HCT116 (cell line): ENCODE measurements at regions not wholly inside any gene's neighbourhood (a gene's known extent, or its start where the extent isn't known, plus 50 kb on each side); places are given as distances from the start of the nearest gene placed in this dataset.

Experiments
- ATAC-seq: fragments of 200-7000 bp; cut with Tn5 transposase; 2 replicates; pipeline ENCODE4 v1.9.1; 2020; ENCODE audit warnings: mild to moderate bottlenecking, moderate library complexity
- BruUV-seq: library from RNA; stranded (reverse); fragments of 400-500 nt; replicated peaks from 2 replicates; lab custom pipeline; 2021; lab: Mats Ljungman, UMichigan
- CTCF ChIA-PET: fragments of 300-600 bp; sonication (Branson Sonifier 250); formaldehyde crosslinking; loops from one replicate; lab custom pipeline; 2021; ENCODE audit warnings: antibody characterized with exemption; lab: Charles Lee
- POLR2A ChIA-PET: fragments of 300-600, 350-600 bp; sonication (Branson Sonifier 250); formaldehyde crosslinking; loops from one replicate; lab custom pipeline; 2021; ENCODE audit warnings: antibody characterized with exemption; lab: Charles Lee
- RAD21 ChIA-PET, 2 experiments: fragments of 300-600 bp; sonication (Branson Sonifier 250); formaldehyde crosslinking; loops; one replicate each; lab custom pipeline; 2023; ENCODE audit warnings: low total read pairs in 2 of 2; ENCODE audit not compliant: uncharacterized antibody in 2 of 2, unreplicated experiment in 2 of 2, low non-redundant PET in 1 of 2; lab: Charles Lee
- DNase-seq: peaks from one replicate; pipeline ENCODE4 v3.0.0-alpha.2; 2010; ENCODE audit warnings: low read depth, low spot score
- H2AFZ ChIP-seq: fragments of 200-600 bp; shearing (Covaris generic), sonication (generic); 2 replicates; pipeline ENCODE4 v1.6.1; 2017; ENCODE audit warnings: low read depth, mixed run types, mixed read lengths, antibody characterized with exemption, low read length; ENCODE audit not compliant: poor library complexity, severe bottlenecking
- H3K27ac ChIP-seq: 2 replicates; pipeline ENCODE4 v1.5.1; 2012; ENCODE audit warnings: low read depth, low read length
- H3K27me3 ChIP-seq: fragments of 200-600 bp; sonication (generic); 2 replicates; pipeline ENCODE4 v1.6.1; 2016; ENCODE audit warnings: mixed run types, low read length, mixed read lengths; ENCODE audit not compliant: insufficient read depth
- H3K36me3 ChIP-seq, 2 experiments: fragments of 200-500 bp in 1 of 2; fragments of 200-600 bp in 1 of 2; sonication (Bioruptor generic) in 1 of 2; sonication (generic) in 1 of 2; 2 replicates each; pipeline versions ENCODE4 v1.5.1 to v1.6.1; 2014 to 2016; ENCODE audit warnings: low read length in 2 of 2, inconsistent platforms in 1 of 2, mixed read lengths in 1 of 2, mixed run types in 1 of 2; ENCODE audit not compliant: insufficient read depth in 2 of 2, control insufficient read depth in 1 of 2
- H3K4me1 ChIP-seq, 2 experiments: fragments of 200-600 bp in 1 of 2; sonication (generic) in 1 of 2; 2 replicates each; pipeline versions ENCODE4 v1.5.1 to v1.6.1; 2012 to 2017; ENCODE audit warnings: low read length in 2 of 2, inconsistent platforms in 1 of 2, mild to moderate bottlenecking in 1 of 2, mixed read lengths in 1 of 2, mixed run types in 1 of 2, moderate library complexity in 1 of 2; ENCODE audit not compliant: insufficient read depth in 2 of 2, control insufficient read depth in 1 of 2
- H3K4me2 ChIP-seq: fragments of 200-600 bp; sonication (generic); 2 replicates; pipeline ENCODE4 v1.6.1; 2017; ENCODE audit warnings: mixed run types, low read length, mixed read lengths
- H3K4me3 ChIP-seq, 2 experiments: fragments of 200-600 bp in 1 of 2; sonication (generic) in 1 of 2; replicated peaks in 1 of 2; 2 replicates each; pipeline ENCODE4 v1.5.1; 2011 to 2016; ENCODE audit warnings: low read length in 2 of 2, control low read depth in 1 of 2, low read depth in 1 of 2, mild to moderate bottlenecking in 1 of 2, mixed read lengths in 1 of 2, mixed run types in 1 of 2
- H3K79me2 ChIP-seq: fragments of 200-600 bp; sonication (generic); 2 replicates; pipeline ENCODE4 v1.6.1; 2017; ENCODE audit warnings: mild to moderate bottlenecking, mixed run types, low read length, moderate library complexity, mixed read lengths; ENCODE audit not compliant: insufficient read depth
- H3K9ac ChIP-seq: fragments of 200-600 bp; sonication (generic); 2 replicates; pipeline ENCODE4 v1.6.1; 2016; ENCODE audit warnings: low read length, mixed read lengths
- H3K9me2 ChIP-seq: fragments of 200-600 bp; sonication (generic), shearing (Covaris generic); 2 replicates; pipeline ENCODE4 v1.6.1; 2017; ENCODE audit warnings: mixed run types, mild to moderate bottlenecking, moderate library complexity; ENCODE audit not compliant: insufficient read depth
- H3K9me3 ChIP-seq, 2 experiments: fragments of 200-500 bp in 1 of 2; fragments of 200-600 bp in 1 of 2; sonication (Bioruptor generic) in 1 of 2; sonication (generic) in 1 of 2; 2 replicates each; pipeline ENCODE4 v1.6.1; 2014 to 2017; ENCODE audit warnings: low read length in 2 of 2, mixed read lengths in 2 of 2, inconsistent platforms in 1 of 2, low read depth in 1 of 2, mild to moderate bottlenecking in 1 of 2, mixed run types in 1 of 2, moderate library complexity in 1 of 2; ENCODE audit not compliant: control insufficient read depth in 1 of 2, insufficient read depth in 1 of 2
- H4K20me1 ChIP-seq: fragments of 200-600 bp; sonication (generic), shearing (Covaris generic); 2 replicates; pipeline ENCODE4 v1.6.1; 2017; ENCODE audit warnings: mixed run types, mild to moderate bottlenecking, moderate library complexity; ENCODE audit not compliant: insufficient read depth
- ATF3 ChIP-seq: IDR thresholded peaks from 2 replicates; pipeline ENCODE4 v1.6.1; 2012
- CBX3 ChIP-seq: IDR thresholded peaks from 2 replicates; pipeline ENCODE4 v1.6.1; 2012; ENCODE audit warnings: low read depth
- CEBPB ChIP-seq: IDR thresholded peaks from 2 replicates; pipeline ENCODE4 v1.6.1; 2012; ENCODE audit warnings: low read depth
- EGR1 ChIP-seq: IDR thresholded peaks from 2 replicates; pipeline ENCODE4 v1.6.1; 2012; ENCODE audit warnings: low read depth
- ELF1 ChIP-seq: IDR thresholded peaks from 2 replicates; pipeline ENCODE4 v1.6.1; 2012; ENCODE audit warnings: low read depth, borderline replicate concordance
- EZH2phosphoT487 ChIP-seq: fragments of 200-600 bp; IDR thresholded peaks from 2 replicates; pipeline ENCODE4 v1.6.1; 2018; ENCODE audit warnings: antibody characterized with exemption, borderline replicate concordance
- FOSL1 ChIP-seq: IDR thresholded peaks from 2 replicates; pipeline ENCODE4 v1.6.1; 2012; ENCODE audit warnings: low read depth
- JUND ChIP-seq: IDR thresholded peaks from 2 replicates; pipeline ENCODE4 v1.6.1; 2012
- MAX ChIP-seq: IDR thresholded peaks from 2 replicates; pipeline ENCODE4 v1.6.1; 2012
- POLR2A ChIP-seq: IDR thresholded peaks from 2 replicates; pipeline ENCODE4 v1.7.0; 2011; ENCODE audit warnings: borderline replicate concordance; ENCODE audit not compliant: insufficient read depth, insufficient read length; ENCODE audit errors: extremely low read depth
- REST ChIP-seq: IDR thresholded peaks from 2 replicates; pipeline ENCODE4 v1.6.1; 2012; ENCODE audit warnings: low read depth
- SIN3A ChIP-seq: IDR thresholded peaks from 2 replicates; pipeline ENCODE4 v1.6.1; 2012; ENCODE audit warnings: low read depth
- SP1 ChIP-seq: IDR thresholded peaks from 2 replicates; pipeline ENCODE4 v1.6.1; 2012; ENCODE audit warnings: low read depth
- SRF ChIP-seq: IDR thresholded peaks from 2 replicates; pipeline ENCODE4 v1.6.1; 2012; ENCODE audit warnings: low read depth
- ZBTB33 ChIP-seq: IDR thresholded peaks from 2 replicates; pipeline ENCODE4 v1.6.1; 2011; ENCODE audit warnings: mild to moderate bottlenecking, low read length, moderate library complexity; ENCODE audit not compliant: insufficient replicate concordance; ENCODE audit errors: extremely low read depth
- ZFX ChIP-seq: fragments of 450-650 bp; IDR thresholded peaks from 2 replicates; pipeline ENCODE4 v1.6.1; 2017
- ZNF274 ChIP-seq: fragments of 200-500 bp; sonication (Bioruptor generic); IDR thresholded peaks from 2 replicates; pipeline ENCODE4 v1.6.1; 2014; ENCODE audit warnings: mild to moderate bottlenecking, low read depth, low read length, inconsistent platforms
- intact Hi-C: fragments of 100-400 bp; cut with micrococcal nuclease; formaldehyde crosslinking; loops from 2 replicates; pipeline ENCODE4 v1.10.0; 2022

- intact Hi-C loops, result no loop called here
- BruUV-seq, result no TSS peak
- POLR2A ChIA-PET, result no interaction called here
- H3K4me2 ChIP-seq, result no peak overlapping the region
- H3K9me3 ChIP-seq, result peaks cover 12 to 33% of the 10 kb centered on the region in 2 experiments; a peak in 2 of 4 replicates
- H3K27me3 ChIP-seq, result no peaks in the 10 kb centered on the region
- no peaks in the 10 kb centered on the region for H3K9me2 ChIP-seq
- no peaks in the 10 kb centered on the region for H3K4me1 ChIP-seq
- H3K9ac ChIP-seq, result no peak overlapping the region
- H3K79me2 ChIP-seq, result no peaks in the 10 kb centered on the region
- H4K20me1 ChIP-seq, result no peaks in the 10 kb centered on the region
- RAD21 ChIA-PET, result no interaction called here
- no peak for ATAC-seq
- H2AFZ ChIP-seq, result no peak overlapping the region
- no peak overlapping the region for H3K4me3 ChIP-seq
- no peak overlapping the region for H3K27ac ChIP-seq
- TF ChIP-seq MAX, result no peak
- TF ChIP-seq EZH2phosphoT487, result no peak
- TF ChIP-seq JUND, result no peak
- TF ChIP-seq CEBPB, result no peak
- TF ChIP-seq SIN3A, result no peak
- TF ChIP-seq FOSL1, result no peak
- no peak for TF ChIP-seq EGR1
- no peak for TF ChIP-seq SP1
- no peak for TF ChIP-seq REST
- no peak for TF ChIP-seq ZNF274
- no peak for TF ChIP-seq POLR2A
- no peak for TF ChIP-seq ATF3
- TF ChIP-seq ZFX, result no peak
- no peak for TF ChIP-seq ZBTB33
- no peak for TF ChIP-seq SRF
- TF ChIP-seq CBX3, result no peak
- TF ChIP-seq ELF1, result no peak
- DNase-seq, result no peak
- no peaks in the 10 kb centered on the region for H3K36me3 ChIP-seq
- CTCF ChIA-PET, result no interaction called here
Observed at GRCh38 chr10:106301146-106301545, 863.4 kb downstream of the SORCS1 start.
